ENCODE measurements at regions not wholly inside any gene's neighbourhood (a gene's known extent, or its start where the extent isn't known, plus 50 kb on each side); places are given as distances from the start of the nearest gene placed in this dataset.

DNA sequence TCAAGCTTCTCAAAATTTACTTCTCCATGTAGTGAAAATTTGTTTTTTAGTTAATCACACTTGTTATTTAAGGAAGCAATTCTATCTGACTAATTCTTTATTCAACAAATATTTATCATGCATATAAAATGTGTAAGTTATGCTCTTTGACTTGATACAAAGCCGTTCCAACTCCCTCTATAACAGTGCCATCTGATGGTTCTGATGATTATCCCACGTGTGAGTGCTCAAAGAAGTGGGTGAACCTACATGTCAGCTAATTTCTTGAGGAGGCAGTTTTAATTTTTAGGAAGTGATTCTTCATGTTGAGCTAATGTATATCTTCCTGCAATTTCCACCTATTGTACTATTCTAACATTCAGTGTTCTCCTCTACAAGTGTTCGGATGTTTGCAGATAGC, 88.8 kb upstream of the BRINP1 start:
- no peak for DNase-seq (ENCODE audit: extremely low read depth, low read depth)
- TF ChIP-seq, protein P1, sequence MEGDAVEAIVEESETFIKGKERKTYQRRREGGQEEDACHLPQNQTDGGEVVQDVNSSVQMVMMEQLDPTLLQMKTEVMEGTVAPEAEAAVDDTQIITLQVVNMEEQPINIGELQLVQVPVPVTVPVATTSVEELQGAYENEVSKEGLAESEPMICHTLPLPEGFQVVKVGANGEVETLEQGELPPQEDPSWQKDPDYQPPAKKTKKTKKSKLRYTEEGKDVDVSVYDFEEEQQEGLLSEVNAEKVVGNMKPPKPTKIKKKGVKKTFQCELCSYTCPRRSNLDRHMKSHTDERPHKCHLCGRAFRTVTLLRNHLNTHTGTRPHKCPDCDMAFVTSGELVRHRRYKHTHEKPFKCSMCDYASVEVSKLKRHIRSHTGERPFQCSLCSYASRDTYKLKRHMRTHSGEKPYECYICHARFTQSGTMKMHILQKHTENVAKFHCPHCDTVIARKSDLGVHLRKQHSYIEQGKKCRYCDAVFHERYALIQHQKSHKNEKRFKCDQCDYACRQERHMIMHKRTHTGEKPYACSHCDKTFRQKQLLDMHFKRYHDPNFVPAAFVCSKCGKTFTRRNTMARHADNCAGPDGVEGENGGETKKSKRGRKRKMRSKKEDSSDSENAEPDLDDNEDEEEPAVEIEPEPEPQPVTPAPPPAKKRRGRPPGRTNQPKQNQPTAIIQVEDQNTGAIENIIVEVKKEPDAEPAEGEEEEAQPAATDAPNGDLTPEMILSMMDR (IDR thresholded peaks at IDR 0.05; ENCODE audit: low read depth, low read length), result no peak

DNA sequence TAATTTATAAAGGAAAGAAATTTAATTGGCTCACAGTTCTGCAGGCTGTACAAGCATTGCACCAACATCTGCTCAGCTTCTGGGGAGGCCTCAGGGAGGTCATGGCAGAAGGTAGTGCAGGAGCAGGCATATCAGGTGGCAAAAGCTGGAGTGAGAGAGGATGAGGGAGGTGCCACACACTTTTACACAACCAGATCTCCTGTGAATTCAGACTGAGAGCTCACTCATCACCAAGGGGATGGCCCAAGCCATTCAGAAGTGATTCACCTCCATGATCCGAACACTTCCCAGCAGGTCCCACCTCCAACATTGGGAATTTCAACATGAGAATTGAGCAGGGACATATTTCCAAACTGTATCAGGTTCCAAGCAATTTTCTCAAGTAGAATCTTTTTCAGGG, 84.7 kb upstream of the BRINP1 start:
- DNase-seq (ENCODE audit: extremely low read depth, low read depth), result no peak
- TF ChIP-seq, protein P1 (IDR thresholded peaks at IDR 0.05; ENCODE audit: low read depth, low read length), result no peak

DNA sequence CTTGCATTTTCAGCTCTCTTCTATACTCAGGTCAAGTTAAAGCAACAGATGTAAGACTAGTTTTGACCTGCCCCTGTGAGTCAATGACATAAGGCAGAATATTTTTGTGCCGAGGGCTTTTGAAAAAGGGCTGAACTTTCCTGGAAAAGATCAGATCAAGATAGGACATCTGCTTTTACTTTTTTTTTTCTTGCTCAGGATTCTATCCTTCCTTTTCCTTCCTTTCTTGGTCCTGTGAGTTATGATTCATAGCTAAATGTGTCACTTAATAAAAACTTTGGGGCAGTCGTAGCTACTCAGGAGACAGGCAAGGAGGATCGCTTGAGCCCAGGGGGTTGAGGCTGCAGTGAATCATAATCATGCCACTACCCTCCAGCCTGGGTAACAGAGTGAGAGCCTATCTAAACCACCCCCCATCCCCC, 84.3 kb upstream of the BRINP1 start:
- TF ChIP-seq, protein P1 (IDR thresholded peaks at IDR 0.05; ENCODE audit: low read depth, low read length), result no peak
- DNase-seq (ENCODE audit: extremely low read depth, low read depth), result no peak

DNA sequence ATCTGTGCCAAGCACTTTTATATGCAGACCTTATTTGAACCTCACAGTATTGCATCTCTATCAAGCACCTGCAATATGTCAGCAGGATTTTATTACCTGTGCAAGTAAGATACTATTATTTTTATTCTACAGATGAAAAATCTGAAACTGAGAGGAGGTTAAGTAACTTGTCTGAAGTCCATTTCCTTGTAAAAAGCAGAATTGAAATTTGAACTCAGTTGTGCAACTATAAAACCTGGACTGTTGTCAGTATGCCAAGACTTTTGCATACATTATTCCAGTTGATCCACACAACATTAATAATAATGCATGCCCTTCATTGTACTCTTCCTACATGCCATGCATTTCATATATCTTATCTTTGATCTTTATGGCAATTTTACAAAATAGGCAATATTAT, 82.2 kb upstream of the BRINP1 start:
- DNase-seq (ENCODE audit: extremely low read depth, low read depth), result no peak

DNA sequence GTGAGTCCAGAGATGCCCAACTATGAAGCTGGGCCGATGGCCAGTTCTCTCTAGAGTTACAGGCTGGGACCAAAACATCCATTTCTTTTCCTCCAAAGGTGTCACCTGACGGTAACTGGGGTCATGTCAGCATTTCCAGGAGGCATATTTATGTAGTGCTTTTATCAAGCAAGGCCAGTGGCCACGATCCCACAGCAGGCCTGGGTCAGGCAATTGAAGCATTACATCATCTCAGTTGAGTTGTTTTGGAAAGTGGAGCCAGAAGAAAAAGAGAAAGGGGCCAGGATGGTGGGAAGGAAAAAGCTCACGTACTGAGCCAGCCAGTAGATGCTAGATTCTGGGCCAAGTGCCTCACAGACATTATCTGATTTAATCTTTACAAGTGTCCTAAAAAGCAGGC, 73.9 kb upstream of the BRINP1 start:
- TF ChIP-seq, protein P1 (IDR thresholded peaks at IDR 0.05; ENCODE audit: low read depth, low read length), result no peak
- DNase-seq (ENCODE audit: extremely low read depth, low read depth), result no peak

More for the DNA sequence above, 82.2 kb upstream of the BRINP1 start:
- TF ChIP-seq, protein P1 (IDR thresholded peaks at IDR 0.05; ENCODE audit: low read depth, low read length), result no peak

DNA sequence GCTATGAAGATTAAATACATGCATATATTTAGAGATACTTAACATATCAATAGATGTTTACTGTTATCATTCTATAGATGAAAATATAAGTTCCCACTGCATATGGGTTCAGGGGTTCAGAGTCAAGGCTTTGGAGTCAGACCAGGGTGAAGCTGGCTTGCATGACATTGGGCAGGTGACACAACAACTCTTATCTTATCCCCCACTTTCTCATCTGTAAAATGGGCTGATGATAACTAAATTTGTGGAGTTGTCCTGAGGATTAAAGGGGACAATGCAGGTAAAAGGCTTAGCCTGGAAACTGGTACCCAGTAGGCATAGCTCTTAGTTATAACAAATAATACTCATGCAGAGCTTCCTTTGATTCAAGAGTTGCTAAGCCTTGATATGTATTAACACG, 72.6 kb upstream of the BRINP1 start:
- no peak for DNase-seq (ENCODE audit: extremely low read depth, low read depth)
- TF ChIP-seq, protein P1 (IDR thresholded peaks at IDR 0.05; ENCODE audit: low read depth, low read length), result no peak

DNA sequence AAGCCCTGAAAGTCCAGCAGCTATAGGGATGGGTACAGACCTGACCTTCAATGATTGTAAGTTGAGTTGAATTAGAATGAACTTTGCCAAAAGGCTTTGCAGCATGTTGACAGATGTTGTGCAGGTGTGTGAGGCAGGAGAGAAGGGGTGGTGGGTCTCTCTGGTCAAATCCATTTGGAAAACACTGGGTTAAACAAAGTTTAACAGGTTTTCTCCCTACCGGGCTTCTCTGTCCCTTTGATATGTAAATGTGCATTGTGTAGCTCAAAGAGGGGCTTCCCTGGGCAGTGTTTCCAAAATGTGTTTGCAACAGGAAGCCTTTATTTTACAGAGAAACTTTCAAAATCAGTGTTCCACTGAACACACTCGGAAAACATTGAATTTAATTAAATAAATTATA, 72.1 kb upstream of the BRINP1 start:
- no peak for DNase-seq (ENCODE audit: extremely low read depth, low read depth)
- TF ChIP-seq, protein P1 (IDR thresholded peaks at IDR 0.05; ENCODE audit: low read depth, low read length), result no peak
